ENCODE measurements at regions not wholly inside any gene's neighbourhood (a gene's known extent, or its start where the extent isn't known, plus 50 kb on each side); places are given as distances from the start of the nearest gene placed in this dataset.
"Not testable (repeated sequence)": the region's sequence is repeated elsewhere in the genome, so short reads cannot be mapped to it uniquely, and the experiment has no call there.

DNA sequence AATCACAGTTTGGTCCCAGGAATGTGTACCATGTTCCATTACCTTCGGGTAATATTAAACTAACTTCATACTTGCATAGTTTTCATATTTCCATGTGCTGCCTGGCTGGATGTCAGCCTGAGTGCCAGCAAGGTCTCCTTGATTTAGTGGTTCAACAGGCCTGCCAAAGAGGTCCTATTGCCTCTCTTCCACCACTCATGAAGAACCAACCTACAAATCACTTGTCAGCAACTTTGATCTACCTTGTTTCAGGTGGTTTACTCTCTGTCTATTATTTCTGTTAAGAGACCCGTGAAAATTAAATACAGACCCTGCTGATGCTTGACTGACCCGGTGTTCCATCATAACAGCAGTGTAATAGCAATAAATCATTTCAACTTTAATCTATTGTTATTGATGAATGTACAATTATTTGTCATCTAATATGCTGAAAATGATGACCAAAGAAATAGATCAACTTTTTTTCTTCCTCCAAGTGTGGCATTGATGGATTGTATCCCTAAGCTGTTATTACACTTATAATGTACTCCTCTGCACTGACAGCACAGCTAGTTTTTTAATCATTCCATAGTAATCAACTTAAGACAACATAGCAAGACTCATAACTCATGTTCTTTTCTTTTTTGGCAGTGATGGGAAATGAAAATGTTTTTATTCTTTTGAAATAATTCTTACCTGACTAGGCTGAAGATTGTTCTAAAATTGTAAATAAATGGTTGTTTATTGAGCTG, 1220.2 kb upstream of the ACVR2A start:
- DNase-seq (ENCODE audit: low read depth, low spot score): no peak

- no peak for DNase-seq (ENCODE audit: low read depth, low spot score)
These were observed 1221.1 kb upstream of the ACVR2A start for GRCh38 chr2:146623771-146624170.

DNA sequence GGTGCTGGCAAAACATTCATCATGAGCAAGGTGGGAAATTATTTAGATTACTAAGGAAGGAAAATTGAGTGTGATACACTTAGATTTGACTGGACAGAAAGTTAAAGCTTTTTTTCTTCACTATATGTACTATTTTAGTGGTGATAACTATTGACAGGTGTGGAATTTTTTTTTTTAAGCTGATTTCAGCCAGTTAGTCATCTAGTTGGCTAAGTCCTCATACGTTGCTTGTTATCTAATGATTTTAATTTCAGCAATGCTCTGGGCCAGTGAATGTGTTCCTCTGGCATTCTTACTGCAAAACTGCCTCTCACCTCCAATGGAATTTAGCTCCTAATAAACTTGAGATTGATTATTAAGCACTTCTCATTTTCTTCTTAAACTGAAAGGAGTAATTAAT, 1223.2 kb upstream of the ACVR2A start:
- no peak for DNase-seq (ENCODE audit: low read depth, low spot score)

GRCh38 chr2:146615778-146616177, 1229.1 kb upstream of the ACVR2A start:
- no peak for DNase-seq (ENCODE audit: low read depth, low spot score)

- no peak for DNase-seq (ENCODE audit: low read depth, low spot score)
These were observed 1236.3 kb upstream of the ACVR2A start for GRCh38 chr2:146608490-146608889.

- no peak for DNase-seq (ENCODE audit: low read depth, low spot score)
These were observed 1240.3 kb upstream of the ACVR2A start for GRCh38 chr2:146604521-146604920.

- no peak for DNase-seq (ENCODE audit: low read depth, low spot score)
These were observed 1242.0 kb upstream of the ACVR2A start for GRCh38 chr2:146602856-146603255.

DNA sequence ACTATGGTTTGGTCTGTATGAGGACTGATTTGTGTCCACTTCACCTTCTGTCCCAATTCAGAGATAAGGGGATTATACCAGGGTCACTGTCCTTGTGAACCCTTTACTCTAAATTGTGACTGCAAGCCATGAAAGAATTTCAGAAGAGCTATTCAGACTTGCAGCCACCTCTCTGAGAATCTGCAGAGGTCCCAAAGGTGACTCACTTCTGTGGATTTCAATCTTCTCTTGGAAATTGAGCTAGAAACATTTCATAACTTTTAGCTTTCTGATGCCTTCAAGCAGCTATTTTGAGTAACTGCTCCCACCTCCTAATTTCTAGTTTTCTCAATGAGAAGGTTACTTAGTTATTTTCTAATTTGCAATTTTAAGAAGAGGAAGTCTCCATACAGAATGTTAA, 1242.4 kb upstream of the ACVR2A start:
- DNase-seq (ENCODE audit: low read depth, low spot score): no peak

DNA sequence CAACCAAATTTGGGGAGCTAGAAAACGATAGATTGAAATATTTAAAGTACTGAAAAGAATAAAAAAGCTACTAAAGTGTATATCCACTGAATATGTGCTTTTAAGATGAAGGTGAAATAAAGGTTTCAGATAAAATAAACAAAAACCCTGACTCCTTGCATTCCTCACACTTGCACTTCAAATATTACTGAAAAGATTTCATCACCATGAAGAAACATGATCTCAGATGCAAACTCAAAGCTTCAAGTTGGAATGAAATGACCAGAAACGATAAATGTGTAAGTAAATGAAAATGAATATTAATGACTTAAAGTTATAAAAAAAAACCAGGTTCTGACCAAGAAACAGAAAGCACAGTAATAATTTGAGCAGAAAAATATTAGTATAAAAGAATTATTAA, 1246.0 kb upstream of the ACVR2A start:
- no peak for DNase-seq (ENCODE audit: low read depth, low spot score)

- no peak for DNase-seq (ENCODE audit: low read depth, low spot score)
These were observed 1247.5 kb upstream of the ACVR2A start for GRCh38 chr2:146597291-146597690.

GRCh38 chr2:146591908-146592307, 1252.9 kb upstream of the ACVR2A start:
- no peak for DNase-seq (ENCODE audit: low read depth, low spot score)

DNA sequence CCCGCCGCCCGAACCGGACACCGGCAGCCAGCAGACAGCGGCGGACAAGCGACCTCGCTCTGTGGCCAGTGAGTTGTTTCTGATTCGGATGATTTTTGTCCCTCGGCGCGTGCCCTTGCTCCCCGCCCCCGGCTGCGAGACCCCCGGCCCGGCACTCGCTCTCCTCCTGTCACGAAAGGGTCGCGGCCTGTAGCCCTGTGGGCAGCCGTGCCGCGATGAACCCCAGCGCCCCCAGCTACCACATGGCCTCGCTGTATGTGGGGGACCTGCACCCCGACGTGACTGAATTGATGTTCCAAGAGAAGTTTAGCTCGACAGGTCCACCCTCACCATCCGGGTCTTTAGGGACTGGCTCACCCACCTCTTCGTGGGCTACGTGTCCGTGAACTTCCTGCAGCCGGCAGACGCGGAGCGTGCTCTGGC, 1257.5 kb upstream of the ACVR2A start:
- no peak for DNase-seq (ENCODE audit: low read depth, low spot score)

DNA sequence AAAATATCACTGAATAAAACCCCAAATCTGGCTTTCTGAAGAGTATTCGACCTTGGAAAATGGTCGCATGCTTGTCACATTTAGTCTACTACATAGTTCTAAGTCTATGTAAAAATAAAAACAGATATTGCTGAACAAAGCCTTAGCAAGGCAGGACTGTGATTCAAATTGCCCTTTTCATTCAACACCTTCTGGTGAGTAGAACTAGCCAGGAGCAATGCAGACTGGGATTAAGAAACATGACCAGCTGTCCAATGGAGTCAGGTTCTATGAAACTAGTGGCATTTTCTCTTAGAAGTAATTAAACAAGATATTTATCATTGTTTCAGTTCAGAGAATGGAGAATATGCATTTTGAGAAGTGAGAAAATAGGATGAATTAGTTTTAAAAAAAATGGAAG, 1260.5 kb upstream of the ACVR2A start:
- no peak for DNase-seq (ENCODE audit: low read depth, low spot score)

DNA sequence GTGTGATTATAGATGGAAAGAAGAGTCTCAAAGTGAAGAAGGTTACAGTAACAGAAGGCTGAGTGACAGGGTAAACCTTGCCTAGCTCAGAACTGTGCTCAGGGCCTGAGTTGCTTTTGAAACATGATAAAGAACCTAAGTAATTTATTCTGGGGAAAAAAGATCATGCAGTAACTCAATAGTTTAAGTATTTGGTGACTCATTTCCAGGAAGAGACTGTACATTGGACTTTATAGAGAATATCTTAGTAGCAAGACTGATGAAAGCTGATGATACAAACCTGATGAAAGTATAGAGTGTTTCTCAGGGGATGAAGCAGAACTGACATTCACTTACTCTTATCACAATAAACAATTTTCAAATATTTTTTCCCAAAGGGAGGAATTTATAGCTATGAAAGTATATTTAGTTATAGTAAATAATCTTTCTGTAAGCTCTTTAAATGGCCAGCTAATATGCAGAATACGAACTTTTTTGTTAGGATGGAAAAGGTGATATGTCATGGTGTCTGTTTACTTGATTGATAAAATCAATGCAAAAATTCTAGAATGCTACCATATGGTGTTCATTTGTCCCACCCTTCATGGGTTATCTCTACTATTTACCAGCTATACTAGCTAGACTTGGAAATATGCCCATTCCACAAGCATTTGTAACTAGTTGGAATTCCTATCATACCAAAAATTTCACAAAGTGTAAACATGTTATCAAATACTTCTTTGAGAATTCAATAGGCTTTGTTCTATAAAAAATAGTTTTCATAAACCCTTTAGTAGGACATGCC, 1265.5 kb upstream of the ACVR2A start:
- DNase-seq (ENCODE audit: low read depth, low spot score): no peak

DNA sequence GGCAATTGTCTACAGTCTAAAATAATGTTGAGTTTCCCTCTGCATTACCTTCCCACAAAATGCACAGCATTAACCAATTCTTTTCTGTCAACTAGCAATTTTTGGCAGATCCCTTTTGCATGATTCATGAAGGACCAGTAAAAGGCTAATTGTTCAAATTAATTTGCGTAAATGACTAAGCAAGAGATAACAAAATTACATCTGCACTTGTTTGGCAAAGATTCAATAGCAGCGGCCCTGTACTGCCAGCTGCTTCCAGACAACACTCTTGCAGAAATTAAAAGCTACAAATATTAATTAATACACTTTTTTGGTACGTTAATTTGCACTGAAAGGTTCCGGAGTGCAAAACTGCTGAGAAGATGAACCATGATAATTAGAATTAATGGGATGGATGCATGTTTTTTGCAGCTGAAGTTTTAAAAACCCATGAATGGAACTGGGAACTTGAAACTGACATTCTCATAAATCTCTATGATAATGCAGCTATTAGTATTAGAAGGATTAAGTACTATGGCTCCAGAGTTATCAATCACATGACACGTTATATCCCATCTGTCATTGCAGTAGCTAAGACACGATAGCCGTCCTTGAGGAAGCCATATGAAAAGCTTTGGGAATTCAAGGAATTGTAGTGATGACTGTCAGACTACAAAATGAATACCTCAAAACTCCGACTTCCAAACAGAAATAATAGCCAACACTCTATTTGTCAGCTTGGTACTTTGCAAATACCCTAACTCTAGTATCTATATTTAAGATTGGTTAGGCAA, 1268.3 kb upstream of the ACVR2A start:
- no peak for DNase-seq (ENCODE audit: low read depth, low spot score)

- DNase-seq (ENCODE audit: low read depth, low spot score): no peak
These were observed 1272.2 kb upstream of the ACVR2A start for GRCh38 chr2:146572598-146572997.

- no peak for DNase-seq (ENCODE audit: low read depth, low spot score)
These were observed 1282.8 kb upstream of the ACVR2A start for GRCh38 chr2:146561996-146562395.

- DNase-seq (ENCODE audit: low read depth, low spot score): no peak
These were observed 1297.6 kb upstream of the ACVR2A start for GRCh38 chr2:146547236-146547635.

GRCh38 chr2:146544701-146545100, 1300.1 kb upstream of the ACVR2A start:
- DNase-seq (ENCODE audit: low read depth, low spot score): no peak

GRCh38 chr2:146541896-146542295, 1302.9 kb upstream of the ACVR2A start:
- no peak for DNase-seq (ENCODE audit: low read depth, low spot score)

- no peak for DNase-seq (ENCODE audit: low read depth, low spot score)
These were observed 1304.4 kb upstream of the ACVR2A start for GRCh38 chr2:146540271-146540932.

- DNase-seq (ENCODE audit: low read depth, low spot score): not testable (repeated sequence)
These were observed 1305.1 kb upstream of the ACVR2A start for GRCh38 chr2:146539739-146540138.
